Hematopoietic multipotent progenitor cell (in vitro differentiated cells): ENCODE measurements at regions not wholly inside any gene's neighbourhood (a gene's known extent, or its start where the extent isn't known, plus 50 kb on each side); places are given as distances from the start of the nearest gene placed in this dataset.

Experiments
- DNase-seq, 3 donors: peaks; one replicate each; pipeline ENCODE4 v3.0.0-alpha.2; 2011 to 2015; ENCODE audit warnings: low read depth in 2 of 3, low spot score in 2 of 3

DNA sequence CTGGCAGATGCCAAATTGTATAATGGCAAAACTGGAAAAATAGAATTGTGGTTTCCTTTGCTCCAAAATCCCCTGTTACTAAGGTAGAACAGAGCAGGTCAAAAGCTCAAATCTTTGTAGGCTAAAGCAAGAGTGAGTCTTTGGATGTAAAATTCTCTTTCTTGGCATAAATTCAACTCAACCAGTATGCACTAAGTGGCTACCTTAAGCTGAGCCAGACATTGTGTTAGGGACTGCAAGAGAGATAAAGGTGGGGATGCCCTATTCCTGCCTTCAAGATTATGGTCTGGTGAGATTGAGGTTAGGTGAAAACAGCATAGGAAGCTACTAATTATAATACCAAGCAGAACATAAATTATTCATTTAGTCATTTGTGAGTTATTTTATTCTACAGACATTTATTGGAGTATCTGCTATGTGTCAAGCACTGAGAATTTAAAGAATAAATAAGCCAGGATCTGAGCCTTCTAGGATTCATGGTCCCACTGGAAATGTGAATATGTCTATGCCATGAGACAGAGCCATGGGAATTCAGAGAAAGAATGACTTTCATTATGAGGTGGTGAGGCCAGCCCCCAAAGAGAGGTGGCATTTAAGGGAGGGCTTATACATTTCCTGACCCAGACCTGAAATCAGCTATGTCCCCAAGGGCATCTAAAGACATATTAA is 198.0 kb upstream of the NCKAP5 start:
- DNase-seq, result no peak

DNA sequence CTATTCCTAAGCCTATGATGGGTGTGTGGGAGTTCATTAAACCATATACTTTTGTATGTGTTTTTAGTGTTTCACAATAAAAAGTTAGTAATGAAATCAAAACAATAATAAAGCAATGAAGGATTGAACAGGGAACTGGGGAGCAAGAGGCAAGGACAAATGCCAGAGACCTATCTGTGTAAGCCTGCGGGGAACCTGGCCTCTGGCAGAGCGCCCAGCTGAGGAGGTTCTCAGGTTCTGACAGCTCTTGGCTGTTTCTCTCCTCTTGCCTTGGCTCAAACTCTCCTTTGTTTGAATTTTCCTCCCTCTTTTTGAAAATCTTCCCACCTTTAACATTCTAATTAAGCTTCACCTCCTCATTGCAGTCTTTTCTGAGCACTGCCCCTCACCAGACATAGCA is 200.0 kb upstream of the NCKAP5 start:
- DNase-seq, result no peak

DNA sequence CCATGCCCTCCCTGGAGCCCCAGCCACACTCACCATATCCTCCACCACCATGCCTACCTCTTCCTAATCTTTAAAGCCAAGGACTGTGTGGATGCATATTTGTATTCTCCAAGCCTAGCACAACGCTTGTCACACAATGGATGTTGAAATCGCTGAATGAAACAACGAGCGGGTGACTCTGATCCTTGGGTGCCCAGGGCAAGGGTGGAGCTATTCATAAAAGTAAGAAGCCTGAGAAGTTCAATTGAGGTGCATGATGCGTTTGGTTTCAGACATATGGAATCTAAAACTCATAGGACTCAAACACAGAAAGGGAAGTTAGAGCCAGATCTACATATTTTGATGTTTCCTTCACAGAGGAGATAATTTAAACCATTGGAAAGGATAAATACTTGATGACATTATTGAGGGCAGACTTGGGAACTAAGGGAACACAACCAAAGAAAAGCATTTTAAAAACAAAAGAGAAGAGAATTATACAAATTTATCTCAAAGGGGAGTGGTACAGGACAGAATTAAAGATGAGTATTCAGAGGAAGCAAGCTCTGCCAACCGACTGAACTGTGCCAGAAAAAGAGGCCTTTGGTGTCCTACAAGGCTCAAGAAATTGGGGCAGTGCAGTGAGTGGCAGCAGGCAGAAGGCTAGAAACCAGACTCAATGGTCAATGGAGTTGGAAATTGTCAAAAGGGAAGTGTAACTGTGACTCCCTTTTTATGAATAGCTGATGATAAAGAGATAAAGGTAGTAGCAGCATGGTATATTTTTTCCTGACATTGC is 200.6 kb upstream of the NCKAP5 start:
- no peak for DNase-seq

DNA sequence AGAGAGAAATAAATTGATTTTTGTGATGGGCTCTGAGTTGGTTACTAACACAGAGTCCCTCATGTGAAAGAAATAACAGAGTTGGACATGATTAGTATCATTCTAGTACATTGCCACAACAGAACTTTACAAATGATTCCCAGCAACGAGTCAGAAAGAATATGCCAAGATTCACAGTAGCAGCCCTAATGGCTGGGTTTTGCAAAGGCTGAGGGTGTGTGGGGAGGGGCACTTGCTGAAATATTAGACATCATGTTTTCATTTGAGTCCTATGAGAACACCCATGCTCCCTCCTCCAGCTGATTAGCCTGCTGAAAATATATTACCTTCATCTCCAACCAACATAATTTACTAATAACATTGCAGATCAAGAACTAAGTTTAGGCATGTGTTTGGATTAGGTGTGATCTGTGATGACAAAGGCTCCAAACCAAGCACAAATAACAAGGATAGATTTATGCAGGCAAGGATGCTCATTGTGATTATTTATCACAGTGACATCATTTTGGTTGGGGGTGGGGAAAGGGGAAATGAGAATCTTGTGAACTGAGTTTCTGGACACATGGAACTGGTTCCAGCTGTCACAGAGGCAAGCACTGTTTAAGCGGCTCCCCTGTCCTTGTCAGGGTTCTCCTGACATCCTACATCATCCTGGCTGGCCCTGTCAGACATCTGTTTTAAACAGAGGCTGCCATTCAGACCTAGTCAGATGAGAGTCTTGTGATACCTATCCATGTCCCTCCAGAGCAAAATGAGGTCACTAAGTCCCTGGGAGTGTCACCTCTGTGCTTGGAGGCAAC is 205.8 kb upstream of the NCKAP5 start:
- DNase-seq, result no peak

DNA sequence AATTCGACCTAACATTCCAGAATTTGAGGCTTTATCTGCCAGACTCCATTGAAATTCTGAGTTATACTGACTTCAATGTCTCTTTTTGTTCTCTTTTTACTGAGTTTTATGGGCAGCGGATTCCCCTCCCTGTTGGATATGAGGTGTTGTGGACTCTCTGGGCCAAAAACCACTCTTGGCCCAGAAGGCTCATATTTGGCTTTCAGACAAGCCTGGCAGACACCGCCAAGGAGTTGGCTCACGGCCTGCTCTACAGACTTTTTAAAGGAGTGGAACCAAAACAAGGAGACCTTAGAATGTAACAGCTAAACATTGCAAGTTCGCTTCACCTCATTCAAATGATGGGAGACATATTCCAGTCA is 206.4 kb upstream of the NCKAP5 start:
- DNase-seq, result no peak

DNA sequence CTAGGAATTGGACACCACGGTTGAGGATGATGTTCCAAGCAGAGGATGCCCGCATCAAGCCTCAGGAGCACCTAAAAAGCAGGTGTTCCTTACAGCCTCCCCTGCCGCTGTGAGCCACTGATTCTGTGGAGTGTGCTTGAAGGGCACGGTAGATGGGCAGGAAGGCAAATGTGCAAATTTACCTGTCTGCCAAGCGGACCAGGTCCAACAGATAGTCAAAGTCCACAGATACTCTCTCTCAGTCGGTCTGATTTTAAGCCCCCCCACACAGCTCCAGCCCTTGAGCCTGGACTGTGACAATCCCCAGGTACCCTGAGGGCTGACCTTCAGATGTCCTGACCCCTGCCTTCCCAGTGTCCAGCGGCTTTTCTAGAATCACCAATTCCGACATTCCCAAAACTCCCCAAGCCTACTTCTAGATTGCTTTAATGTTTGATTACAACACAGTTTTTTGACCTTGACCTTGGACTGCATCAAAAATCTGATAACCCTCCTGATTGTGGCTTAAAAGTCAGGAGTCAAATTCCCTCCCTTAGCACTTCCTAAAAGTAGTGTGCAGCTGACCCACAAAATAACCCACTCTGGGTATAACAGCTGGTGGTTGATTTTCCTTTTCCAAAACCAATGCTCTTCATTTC is 208.8 kb upstream of the NCKAP5 start:
- no peak for DNase-seq

DNA sequence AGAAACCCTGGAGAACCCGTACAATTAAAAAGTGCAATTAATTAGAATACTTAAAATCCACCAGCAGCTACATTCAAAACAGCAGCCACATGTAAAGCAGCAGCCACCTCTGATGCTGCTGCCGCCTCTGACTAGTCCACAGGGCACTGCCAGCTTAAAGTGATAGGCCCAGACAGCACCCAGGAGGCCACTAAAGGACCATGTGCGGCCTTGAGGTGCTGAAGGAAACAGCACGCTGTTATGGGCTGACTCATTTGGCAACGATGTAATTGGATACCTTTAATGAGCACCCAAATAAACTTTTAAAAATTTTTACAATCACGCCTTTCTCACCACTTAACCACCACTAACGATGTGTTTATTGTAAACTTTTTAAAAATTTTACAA is 209.3 kb upstream of the NCKAP5 start:
- DNase-seq, result no peak

DNA sequence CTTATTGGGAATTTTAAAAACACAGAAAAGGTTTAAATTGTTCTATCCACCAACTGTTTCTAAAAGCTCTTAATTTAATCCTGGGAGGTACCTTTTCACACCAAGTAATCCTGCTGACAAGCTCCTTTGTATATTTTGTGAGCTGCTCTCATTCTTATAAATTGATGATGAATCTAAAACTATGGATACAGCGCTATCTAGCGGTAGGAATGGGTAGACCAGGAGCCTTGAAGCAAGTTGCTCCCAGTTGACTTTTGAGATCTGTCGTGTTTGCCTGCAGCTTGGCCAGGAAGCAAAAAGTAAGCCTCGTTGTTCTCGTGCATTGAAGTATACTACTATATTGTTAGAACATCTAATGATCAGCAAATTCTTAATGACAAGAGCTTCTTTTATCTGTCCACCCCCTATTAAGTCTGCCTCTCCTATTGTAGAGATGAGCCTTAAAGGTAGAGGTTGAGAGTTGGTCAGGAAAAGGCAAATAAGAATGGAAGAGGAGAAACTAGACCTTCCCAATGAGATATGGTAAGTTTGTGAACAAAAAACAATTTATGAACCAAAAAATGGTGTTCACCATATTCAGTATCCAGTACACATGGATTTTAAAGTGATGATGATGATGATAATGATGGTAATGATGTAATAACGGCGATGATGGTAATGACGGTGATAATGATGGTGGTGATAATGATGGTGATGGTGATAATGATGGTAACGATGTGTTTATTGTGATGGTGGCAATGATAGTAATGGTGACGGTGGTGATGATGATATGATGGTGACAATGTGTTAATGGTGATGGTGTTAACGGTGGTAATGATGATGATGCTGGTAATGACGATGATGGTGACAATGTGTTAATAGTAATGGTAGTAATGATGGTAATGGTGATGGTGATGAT is 212.1 kb upstream of the NCKAP5 start:
- peak in 2 of 3 donors; percentile 0 to 39 for DNase-seq

DNA sequence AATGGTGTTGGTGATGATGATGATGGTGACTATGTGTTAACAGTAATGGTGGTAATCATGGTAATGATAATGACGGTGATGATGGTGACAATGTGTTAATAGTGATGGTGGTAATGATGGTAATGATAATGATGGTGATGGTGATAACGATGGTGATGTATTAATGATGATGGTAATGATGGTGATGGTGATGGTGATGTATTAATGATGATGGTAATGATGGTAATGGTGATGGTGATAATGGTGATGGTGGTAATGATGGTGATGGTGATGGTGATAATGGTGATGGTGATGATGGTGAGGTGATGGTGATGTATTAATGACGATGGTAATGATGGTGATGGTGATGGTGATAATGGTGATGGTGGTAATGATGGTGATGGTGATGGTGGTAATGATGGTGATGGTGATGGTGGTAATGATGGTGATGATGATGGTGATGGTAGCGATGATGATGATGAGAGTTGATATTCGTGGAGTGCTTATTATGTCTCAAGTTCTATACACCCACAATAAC is 212.8 kb upstream of the NCKAP5 start:
- DNase-seq, result no peak

DNA sequence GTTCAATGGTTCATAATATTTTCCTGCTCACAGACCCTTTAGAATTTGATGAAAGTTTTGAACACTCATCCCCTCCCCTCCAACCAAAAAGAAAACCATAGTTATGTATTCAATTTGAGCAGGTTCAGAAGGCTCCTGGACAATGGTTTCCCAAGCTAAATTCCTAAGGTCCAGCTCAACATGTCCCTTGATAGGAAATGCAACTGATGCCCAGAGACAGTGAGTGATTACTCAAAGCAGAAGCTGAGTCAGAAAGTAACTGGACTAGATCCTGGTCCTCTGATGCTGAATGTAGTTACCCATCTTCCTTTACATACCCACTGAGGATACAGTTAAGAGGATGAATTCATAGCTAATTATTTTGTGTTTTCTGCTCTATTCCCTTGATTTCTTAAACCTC is 218.9 kb upstream of the NCKAP5 start:
- no peak for DNase-seq

DNA sequence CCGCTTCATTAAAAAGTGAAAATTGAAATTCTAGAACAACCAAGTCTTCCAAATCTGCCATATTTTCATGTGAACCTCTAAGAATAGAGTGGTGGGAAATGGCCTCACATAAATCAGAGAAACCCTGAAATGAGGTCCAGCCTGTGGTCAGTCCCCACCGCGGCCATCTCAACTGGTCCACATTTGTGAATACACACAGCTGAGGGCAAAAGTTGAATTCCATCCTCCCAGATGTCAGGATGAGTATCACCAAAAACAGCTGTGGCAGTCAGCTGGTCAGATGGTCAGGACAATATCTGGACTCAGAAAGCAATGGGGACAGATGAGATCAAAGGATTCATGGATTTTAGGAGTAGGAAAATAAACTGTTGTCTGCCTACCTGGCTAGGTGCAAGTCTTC is 219.4 kb upstream of the NCKAP5 start:
- no peak for DNase-seq

DNA sequence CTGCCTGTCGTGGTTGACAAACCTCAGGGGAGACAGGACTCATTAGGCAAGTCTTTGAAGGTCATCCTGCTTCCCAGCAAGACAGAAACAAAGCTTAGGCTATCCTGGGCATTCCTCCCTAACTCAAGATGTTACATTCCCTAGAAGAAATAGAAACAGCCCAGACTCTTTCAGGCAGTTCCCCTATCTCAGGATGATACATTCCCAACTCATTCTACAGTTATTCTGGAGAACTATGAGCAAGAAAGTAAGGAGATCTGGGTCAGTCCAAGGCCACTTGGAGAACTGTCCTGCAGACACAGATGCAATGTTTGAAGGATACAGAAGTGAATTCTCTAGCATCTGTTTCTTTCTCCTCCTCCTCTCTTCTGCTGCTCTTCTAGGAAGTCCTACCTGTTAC is 220.1 kb upstream of the NCKAP5 start:
- DNase-seq, result no peak

DNA sequence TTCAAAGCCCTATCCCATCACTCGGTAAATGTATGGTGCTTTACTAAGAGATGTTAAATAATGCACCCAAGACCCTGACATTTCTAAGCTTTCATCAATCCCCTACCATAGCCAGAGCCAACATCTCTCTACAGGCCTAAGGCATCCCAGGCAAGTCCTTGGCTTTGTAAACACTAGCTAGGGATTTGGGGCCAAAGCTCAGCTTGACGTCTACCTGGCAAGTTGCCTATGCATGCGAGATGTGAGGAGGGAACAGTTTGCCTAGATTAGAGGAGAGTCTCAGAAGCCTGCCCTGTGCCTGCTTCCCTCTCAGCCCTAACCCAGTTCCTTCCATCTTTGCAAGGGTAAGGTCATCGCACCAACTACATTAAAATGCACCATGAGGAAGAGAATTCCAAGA is 221.5 kb upstream of the NCKAP5 start:
- DNase-seq, result no peak

DNA sequence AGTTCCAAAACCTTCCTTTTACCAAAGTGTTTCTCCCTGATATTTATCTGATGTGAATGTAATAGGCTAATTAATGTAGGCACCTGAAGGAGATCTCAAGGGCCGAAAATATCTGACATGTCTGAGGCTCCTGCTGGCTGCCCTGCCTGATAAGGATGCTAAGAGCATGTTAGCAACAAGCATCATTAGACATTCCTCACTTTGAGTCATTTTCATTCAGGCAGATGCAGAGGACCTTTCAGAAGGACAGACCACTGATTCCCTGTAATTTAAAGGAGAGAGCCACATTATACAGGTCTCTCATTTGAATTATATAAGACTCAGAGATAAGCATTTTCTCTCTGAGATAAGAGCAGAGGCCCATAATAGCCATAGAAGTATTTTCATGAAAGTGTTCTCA is 222.4 kb upstream of the NCKAP5 start:
- no peak for DNase-seq

DNA sequence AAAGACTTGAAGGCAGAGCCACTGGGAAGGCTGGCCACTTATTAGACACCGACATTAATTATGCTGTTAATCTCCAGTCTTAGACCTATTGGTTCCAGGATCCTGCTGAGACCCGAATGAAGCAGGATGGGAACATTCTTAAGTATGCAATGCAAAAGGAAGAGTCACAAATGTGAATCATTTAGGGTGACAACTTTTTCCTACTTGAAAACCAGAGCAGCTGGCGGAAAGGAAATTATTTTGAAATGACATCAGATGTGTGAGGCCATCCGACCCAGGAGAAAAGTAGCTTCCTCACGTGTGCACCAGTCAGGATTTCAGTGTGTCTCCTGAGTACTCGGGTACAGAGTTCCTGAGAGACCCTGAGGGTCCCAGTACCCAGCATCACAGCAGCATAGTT is 222.9 kb upstream of the NCKAP5 start:
- DNase-seq, result no peak

DNA sequence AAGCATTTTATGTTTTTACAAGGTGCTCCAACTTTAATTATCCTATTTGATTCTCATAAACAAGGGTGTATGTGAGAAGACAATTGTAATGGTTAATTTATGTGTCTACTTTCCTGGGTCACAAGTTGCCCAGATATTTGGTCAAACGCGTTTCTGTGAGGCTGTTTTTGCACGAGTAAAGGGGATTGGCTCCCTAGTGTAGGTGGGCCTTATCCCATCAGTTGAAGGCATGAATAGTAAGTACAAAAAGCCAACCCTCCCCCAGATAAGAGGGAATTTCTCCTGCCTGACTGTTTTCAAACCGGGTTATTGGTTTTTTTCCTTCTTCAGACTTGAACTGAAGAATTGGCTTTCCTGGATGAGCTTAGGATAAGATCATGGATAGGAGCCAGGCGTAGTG is 224.0 kb upstream of the NCKAP5 start:
- no peak for DNase-seq

DNA sequence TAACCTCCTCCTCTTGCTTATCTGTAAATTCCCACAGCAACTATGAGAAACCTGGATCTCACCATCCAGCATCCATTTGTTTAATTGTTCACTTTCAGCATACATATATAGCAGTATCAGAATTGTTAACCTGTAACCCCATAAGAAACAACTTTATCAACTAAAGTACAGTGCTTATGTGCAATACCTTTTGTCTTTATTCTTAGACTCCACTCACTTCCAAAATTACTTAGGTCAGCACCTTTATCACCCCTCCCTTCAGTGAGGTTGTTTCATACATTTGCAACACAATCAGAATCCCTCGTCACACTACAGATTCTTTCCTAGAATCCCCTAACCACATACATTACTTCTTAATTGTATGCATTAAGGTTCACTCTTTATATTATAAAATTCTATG is 225.9 kb upstream of the NCKAP5 start:
- DNase-seq, result no peak

DNA sequence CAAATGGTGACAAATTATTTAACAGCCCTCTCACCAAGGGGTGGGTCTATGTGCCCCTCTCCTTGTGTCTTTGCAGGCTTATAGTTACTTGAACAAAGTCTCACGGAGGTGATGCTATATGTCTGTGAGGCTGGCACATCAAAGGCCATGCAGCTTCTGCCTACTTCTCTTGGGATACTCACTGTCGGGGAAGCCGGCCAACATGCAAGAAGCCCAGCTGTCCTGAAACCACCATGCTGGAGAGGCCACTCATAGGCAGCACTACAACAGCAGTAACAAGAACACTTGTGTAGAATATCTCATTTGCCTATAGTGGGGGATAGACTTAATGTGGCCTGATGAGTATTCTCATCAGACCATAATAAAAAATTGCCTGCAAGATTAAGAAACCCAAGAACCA is 233.7 kb upstream of the NCKAP5 start:
- DNase-seq, result no peak

DNA sequence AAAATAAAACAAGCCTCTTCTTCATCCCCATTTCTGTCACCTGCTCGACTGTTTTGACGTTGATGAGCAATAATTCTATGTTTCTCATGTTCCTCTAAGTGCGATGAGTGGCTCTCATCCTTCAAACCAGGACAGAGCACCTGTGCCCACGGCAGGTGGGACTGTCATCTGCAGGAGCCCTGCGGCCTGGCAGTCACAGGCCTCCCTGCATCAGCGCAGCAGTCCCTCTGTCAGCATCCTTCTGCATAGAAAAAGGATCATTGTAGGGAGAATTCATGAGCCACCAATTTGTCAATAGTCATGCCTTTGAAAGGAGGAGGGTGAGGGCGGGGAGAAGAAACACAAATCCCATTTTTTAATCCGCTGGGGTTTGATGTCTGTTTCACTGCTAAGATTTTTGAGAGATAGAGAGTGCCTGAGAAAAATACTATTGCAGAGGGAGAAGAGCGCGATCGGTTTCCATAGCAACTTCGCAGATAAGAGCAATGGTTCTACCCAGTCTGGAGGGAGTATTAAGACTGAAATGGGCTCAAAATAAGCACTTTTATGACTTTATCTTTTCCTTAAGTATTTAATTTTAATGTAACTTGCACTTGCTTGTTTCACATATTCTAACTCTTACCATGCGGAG is 234.3 kb upstream of the NCKAP5 start:
- DNase-seq, result no peak

DNA sequence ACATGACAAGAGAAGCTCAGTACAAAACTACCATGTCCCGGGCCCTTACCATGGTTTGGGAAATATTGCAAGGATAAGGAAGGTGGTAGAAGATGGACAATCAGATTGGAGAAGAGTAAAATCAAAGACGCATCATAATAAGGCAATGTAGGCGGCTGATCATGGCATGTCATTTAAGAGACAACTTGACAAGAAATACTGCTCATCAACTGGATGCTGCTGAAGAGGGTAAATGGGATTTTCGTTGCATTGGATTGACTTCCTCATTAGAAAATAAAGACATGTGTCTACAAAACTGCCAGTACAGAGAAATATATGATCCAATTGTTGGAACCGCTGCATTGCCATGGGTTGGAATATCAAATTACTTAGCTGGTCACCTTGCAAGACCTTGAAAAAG is 238.3 kb upstream of the NCKAP5 start:
- DNase-seq, result no peak
